Adrenal gland (tissue), 5 donors: ENCODE measurements at regions not wholly inside any gene's neighbourhood (a gene's known extent, or its start where the extent isn't known, plus 50 kb on each side); places are given as distances from the start of the nearest gene placed in this dataset.
"Not testable (repeated sequence)": the region's sequence is repeated elsewhere in the genome, so short reads cannot be mapped to it uniquely, and the experiment has no call there.

Experiments
- POLR2A ChIP-seq, 2 donors: fragments of 450-650 bp; IDR thresholded peaks; one replicate each; pipeline ENCODE4 v1.6.1; 2017; ENCODE audit warnings: antibody characterized with exemption in 2 of 2, mild to moderate bottlenecking in 2 of 2, moderate library complexity in 1 of 2
- TF ChIP-seq, protein P1 (sequence below), 6 experiments: fragments of 450-650 bp in 4 of 6; fragments of 200-600 bp in 2 of 6; sonication (generic) in 1 of 6; IDR thresholded peaks; 1 replicate in 5 of 6; 2 replicates in 1 of 6; pipeline versions ENCODE4 v1.5.1 to v1.8.0; 2016 to 2021; ENCODE audit warnings: antibody characterized with exemption in 6 of 6, mild to moderate bottlenecking in 2 of 6, moderate library complexity in 1 of 6
- donor health status: DM: no; HTN: no; CAD: no.

DNA sequence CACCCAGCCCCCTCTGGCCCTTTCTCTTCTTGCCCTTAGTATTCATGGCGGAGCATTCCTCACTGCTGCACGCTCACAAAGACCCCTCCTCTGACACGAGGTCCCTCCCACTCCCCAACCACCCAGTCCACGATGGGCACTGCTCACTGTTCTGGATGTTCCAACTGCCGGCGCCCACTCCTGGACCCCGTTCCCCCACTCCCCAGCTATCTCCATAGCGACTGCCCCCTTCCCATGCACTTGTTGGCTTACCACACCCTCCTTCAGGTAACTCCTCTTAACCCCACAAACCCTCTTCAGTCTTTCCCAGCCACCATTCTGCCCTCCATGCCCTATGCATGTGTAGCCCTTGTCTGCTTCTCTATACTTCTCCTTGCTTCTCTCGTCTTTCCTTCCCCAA is 961.5 kb upstream of the DEFB115 start:
- TF ChIP-seq, protein P1, sequence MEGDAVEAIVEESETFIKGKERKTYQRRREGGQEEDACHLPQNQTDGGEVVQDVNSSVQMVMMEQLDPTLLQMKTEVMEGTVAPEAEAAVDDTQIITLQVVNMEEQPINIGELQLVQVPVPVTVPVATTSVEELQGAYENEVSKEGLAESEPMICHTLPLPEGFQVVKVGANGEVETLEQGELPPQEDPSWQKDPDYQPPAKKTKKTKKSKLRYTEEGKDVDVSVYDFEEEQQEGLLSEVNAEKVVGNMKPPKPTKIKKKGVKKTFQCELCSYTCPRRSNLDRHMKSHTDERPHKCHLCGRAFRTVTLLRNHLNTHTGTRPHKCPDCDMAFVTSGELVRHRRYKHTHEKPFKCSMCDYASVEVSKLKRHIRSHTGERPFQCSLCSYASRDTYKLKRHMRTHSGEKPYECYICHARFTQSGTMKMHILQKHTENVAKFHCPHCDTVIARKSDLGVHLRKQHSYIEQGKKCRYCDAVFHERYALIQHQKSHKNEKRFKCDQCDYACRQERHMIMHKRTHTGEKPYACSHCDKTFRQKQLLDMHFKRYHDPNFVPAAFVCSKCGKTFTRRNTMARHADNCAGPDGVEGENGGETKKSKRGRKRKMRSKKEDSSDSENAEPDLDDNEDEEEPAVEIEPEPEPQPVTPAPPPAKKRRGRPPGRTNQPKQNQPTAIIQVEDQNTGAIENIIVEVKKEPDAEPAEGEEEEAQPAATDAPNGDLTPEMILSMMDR (IDR thresholded peaks at IDR 0.05), result not testable (repeated sequence)
- TF ChIP-seq POLR2A (IDR thresholded peaks at IDR 0.05), result not testable (repeated sequence)
